K562 (cell line): ENCODE measurements at regions not wholly inside any gene's neighbourhood (a gene's known extent, or its start where the extent isn't known, plus 50 kb on each side); places are given as distances from the start of the nearest gene placed in this dataset.

Experiments
- ATF7 ChIP-seq: fragments of 450-650 bp; IDR thresholded peaks from 2 replicates; pipeline ENCODE4 v1.7.1; 2014; ENCODE audit warnings: mild to moderate bottlenecking, moderate library complexity
- CUX1 ChIP-seq: fragments of 200-800 bp; sonication (Bioruptor generic); IDR thresholded peaks from 2 replicates; pipeline ENCODE4 v1.6.1; 2016; ENCODE audit warnings: missing genetic modification characterization, missing compliant biosample characterization
- ZNF3 ChIP-seq: fragments of 250-450 bp; sonication (Bioruptor Pico); IDR thresholded peaks from 2 replicates; pipeline ENCODE4 v1.5.0; 2021; ENCODE audit warnings: mild to moderate bottlenecking, moderate library complexity
- TF ChIP-seq, protein P1 (sequence below): fragments of 450-650 bp; formaldehyde crosslinking; IDR thresholded peaks from 2 replicates; pipeline ENCODE4 v1.4.0; 2022; ENCODE audit warnings: missing genetic modification characterization
- TF ChIP-seq, protein P2 (sequence below): fragments of 250-450 bp; sonication (Bioruptor Pico); IDR thresholded peaks from 2 replicates; pipeline ENCODE4 v1.5.0; 2020; ENCODE audit warnings: mild to moderate bottlenecking

DNA sequence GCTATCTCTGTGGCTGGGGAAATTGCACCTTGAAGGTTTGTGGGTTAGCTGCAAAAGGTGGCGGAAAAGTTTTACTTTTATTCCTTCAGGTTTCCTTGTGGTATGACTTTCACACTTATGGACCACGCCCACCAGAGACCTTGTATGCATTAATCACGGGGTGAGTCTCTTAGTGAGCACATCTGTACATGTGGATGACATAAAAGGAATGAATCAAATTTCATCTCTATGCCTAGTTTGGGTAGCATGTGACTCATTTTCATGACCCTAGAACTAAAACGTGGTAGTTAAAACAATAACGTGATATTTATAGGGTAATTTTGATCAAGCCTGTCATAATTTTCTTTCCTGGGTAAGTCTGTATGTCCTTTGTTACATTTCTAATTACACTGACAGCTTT, 141.7 kb downstream of the PDCD6IP start (continued):
- TF ChIP-seq, protein P1, sequence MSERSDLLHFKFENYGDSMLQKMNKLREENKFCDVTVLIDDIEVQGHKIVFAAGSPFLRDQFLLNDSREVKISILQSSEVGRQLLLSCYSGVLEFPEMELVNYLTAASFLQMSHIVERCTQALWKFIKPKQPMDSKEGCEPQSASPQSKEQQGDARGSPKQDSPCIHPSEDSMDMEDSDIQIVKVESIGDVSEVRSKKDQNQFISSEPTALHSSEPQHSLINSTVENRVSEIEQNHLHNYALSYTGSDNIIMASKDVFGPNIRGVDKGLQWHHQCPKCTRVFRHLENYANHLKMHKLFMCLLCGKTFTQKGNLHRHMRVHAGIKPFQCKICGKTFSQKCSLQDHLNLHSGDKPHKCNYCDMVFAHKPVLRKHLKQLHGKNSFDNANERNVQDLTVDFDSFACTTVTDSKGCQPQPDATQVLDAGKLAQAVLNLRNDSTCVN: no peak
- TF ChIP-seq ZNF3 (CRISPR knock-in tag) (no peak), ATF7 (no peak), CUX1 (no peak)
- TF ChIP-seq, protein P2, sequence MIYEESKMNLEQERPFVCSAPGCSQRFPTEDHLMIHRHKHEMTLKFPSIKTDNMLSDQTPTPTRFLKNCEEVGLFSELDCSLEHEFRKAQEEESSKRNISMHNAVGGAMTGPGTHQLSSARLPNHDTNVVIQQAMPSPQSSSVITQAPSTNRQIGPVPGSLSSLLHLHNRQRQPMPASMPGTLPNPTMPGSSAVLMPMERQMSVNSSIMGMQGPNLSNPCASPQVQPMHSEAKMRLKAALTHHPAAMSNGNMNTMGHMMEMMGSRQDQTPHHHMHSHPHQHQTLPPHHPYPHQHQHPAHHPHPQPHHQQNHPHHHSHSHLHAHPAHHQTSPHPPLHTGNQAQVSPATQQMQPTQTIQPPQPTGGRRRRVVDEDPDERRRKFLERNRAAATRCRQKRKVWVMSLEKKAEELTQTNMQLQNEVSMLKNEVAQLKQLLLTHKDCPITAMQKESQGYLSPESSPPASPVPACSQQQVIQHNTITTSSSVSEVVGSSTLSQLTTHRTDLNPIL (CRISPR knock-in tag): no peak
- TF ChIP-seq, all 486 proteins: peak for 4
